ENCODE measurements at regions not wholly inside any gene's neighbourhood (a gene's known extent, or its start where the extent isn't known, plus 50 kb on each side); places are given as distances from the start of the nearest gene placed in this dataset.

GRCh38 chr6:128713461-128713860 lies 169.5 kb upstream of the LAMA2 start:
- TF ChIP-seq, protein P1, sequence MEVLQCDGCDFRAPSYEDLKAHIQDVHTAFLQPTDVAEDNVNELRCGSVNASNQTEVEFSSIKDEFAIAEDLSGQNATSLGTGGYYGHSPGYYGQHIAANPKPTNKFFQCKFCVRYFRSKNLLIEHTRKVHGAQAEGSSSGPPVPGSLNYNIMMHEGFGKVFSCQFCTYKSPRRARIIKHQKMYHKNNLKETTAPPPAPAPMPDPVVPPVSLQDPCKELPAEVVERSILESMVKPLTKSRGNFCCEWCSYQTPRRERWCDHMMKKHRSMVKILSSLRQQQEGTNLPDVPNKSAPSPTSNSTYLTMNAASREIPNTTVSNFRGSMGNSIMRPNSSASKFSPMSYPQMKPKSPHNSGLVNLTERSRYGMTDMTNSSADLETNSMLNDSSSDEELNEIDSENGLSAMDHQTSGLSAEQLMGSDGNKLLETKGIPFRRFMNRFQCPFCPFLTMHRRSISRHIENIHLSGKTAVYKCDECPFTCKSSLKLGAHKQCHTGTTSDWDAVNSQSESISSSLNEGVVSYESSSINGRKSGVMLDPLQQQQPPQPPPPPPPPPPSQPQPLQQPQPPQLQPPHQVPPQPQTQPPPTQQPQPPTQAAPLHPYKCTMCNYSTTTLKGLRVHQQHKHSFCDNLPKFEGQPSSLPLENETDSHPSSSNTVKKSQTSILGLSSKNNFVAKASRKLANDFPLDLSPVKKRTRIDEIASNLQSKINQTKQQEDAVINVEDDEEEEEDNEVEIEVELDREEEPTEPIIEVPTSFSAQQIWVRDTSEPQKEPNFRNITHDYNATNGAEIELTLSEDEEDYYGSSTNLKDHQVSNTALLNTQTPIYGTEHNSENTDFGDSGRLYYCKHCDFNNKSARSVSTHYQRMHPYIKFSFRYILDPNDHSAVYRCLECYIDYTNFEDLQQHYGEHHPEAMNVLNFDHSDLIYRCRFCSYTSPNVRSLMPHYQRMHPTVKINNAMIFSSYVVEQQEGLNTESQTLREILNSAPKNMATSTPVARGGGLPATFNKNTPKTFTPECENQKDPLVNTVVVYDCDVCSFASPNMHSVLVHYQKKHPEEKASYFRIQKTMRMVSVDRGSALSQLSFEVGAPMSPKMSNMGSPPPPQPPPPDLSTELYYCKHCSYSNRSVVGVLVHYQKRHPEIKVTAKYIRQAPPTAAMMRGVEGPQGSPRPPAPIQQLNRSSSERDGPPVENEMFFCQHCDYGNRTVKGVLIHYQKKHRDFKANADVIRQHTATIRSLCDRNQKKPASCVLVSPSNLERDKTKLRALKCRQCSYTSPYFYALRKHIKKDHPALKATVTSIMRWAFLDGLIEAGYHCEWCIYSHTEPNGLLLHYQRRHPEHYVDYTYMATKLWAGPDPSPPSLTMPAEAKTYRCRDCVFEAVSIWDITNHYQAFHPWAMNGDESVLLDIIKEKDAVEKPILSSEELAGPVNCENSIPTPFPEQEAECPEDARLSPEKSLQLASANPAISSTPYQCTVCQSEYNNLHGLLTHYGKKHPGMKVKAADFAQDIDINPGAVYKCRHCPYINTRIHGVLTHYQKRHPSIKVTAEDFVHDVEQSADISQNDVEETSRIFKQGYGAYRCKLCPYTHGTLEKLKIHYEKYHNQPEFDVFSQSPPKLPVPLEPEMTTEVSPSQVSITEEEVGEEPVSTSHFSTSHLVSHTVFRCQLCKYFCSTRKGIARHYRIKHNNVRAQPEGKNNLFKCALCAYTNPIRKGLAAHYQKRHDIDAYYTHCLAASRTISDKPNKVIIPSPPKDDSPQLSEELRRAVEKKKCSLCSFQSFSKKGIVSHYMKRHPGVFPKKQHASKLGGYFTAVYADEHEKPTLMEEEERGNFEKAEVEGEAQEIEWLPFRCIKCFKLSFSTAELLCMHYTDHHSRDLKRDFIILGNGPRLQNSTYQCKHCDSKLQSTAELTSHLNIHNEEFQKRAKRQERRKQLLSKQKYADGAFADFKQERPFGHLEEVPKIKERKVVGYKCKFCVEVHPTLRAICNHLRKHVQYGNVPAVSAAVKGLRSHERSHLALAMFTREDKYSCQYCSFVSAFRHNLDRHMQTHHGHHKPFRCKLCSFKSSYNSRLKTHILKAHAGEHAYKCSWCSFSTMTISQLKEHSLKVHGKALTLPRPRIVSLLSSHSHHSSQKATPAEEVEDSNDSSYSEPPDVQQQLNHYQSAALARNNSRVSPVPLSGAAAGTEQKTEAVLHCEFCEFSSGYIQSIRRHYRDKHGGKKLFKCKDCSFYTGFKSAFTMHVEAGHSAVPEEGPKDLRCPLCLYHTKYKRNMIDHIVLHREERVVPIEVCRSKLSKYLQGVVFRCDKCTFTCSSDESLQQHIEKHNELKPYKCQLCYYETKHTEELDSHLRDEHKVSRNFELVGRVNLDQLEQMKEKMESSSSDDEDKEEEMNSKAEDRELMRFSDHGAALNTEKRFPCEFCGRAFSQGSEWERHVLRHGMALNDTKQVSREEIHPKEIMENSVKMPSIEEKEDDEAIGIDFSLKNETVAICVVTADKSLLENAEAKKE (CRISPR knock-in tag; IDR thresholded peaks at IDR 0.05): no peak
- TF ChIP-seq, protein P2, sequence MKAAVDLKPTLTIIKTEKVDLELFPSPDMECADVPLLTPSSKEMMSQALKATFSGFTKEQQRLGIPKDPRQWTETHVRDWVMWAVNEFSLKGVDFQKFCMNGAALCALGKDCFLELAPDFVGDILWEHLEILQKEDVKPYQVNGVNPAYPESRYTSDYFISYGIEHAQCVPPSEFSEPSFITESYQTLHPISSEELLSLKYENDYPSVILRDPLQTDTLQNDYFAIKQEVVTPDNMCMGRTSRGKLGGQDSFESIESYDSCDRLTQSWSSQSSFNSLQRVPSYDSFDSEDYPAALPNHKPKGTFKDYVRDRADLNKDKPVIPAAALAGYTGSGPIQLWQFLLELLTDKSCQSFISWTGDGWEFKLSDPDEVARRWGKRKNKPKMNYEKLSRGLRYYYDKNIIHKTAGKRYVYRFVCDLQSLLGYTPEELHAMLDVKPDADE (IDR thresholded peaks at IDR 0.05): no peak
- no peak for TF ChIP-seq NANOG (IDR thresholded peaks at IDR 0.05; ENCODE audit: borderline replicate concordance)
- no peak for TF ChIP-seq EZH2 (IDR thresholded peaks at IDR 0.05; ENCODE audit: low read depth, unreplicated experiment)
- no peak for TF ChIP-seq POLR2AphosphoS5 (IDR thresholded peaks at IDR 0.05; ENCODE audit: low read depth)
- TF ChIP-seq ZNF331 (CRISPR knock-in tag; IDR thresholded peaks at IDR 0.05; ENCODE audit: low read depth): no peak
- TF ChIP-seq, protein P3, sequence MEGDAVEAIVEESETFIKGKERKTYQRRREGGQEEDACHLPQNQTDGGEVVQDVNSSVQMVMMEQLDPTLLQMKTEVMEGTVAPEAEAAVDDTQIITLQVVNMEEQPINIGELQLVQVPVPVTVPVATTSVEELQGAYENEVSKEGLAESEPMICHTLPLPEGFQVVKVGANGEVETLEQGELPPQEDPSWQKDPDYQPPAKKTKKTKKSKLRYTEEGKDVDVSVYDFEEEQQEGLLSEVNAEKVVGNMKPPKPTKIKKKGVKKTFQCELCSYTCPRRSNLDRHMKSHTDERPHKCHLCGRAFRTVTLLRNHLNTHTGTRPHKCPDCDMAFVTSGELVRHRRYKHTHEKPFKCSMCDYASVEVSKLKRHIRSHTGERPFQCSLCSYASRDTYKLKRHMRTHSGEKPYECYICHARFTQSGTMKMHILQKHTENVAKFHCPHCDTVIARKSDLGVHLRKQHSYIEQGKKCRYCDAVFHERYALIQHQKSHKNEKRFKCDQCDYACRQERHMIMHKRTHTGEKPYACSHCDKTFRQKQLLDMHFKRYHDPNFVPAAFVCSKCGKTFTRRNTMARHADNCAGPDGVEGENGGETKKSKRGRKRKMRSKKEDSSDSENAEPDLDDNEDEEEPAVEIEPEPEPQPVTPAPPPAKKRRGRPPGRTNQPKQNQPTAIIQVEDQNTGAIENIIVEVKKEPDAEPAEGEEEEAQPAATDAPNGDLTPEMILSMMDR (conservative IDR thresholded peaks at IDR 0.05; ENCODE audit: low read depth in 2 of 2): no peak
- TF ChIP-seq JUNB (IDR thresholded peaks at IDR 0.05; ENCODE audit: unreplicated experiment): no peak
- no peak for TF ChIP-seq ZNF114 (CRISPR knock-in tag; IDR thresholded peaks at IDR 0.05)
- TF ChIP-seq, protein P4, sequence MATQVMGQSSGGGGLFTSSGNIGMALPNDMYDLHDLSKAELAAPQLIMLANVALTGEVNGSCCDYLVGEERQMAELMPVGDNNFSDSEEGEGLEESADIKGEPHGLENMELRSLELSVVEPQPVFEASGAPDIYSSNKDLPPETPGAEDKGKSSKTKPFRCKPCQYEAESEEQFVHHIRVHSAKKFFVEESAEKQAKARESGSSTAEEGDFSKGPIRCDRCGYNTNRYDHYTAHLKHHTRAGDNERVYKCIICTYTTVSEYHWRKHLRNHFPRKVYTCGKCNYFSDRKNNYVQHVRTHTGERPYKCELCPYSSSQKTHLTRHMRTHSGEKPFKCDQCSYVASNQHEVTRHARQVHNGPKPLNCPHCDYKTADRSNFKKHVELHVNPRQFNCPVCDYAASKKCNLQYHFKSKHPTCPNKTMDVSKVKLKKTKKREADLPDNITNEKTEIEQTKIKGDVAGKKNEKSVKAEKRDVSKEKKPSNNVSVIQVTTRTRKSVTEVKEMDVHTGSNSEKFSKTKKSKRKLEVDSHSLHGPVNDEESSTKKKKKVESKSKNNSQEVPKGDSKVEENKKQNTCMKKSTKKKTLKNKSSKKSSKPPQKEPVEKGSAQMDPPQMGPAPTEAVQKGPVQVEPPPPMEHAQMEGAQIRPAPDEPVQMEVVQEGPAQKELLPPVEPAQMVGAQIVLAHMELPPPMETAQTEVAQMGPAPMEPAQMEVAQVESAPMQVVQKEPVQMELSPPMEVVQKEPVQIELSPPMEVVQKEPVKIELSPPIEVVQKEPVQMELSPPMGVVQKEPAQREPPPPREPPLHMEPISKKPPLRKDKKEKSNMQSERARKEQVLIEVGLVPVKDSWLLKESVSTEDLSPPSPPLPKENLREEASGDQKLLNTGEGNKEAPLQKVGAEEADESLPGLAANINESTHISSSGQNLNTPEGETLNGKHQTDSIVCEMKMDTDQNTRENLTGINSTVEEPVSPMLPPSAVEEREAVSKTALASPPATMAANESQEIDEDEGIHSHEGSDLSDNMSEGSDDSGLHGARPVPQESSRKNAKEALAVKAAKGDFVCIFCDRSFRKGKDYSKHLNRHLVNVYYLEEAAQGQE (IDR thresholded peaks at IDR 0.05; ENCODE audit: unreplicated experiment): no peak
- TF ChIP-seq STAT1 (IDR thresholded peaks at IDR 0.05; ENCODE audit: unreplicated experiment): no peak
- TF ChIP-seq EZH2phosphoT487 (IDR thresholded peaks at IDR 0.05; ENCODE audit: unreplicated experiment): no peak
- no peak for TF ChIP-seq CREB1 (CRISPR knock-in tag; IDR thresholded peaks at IDR 0.05; ENCODE audit: low read depth)
- no peaks in the 10 kb centered on the region for H3K9me3 Mint-ChIP-seq
- H3K9me2 ChIP-seq (ENCODE audit: insufficient read depth): no peaks in the 10 kb centered on the region
- no peak overlapping the region for H3K4me3 Mint-ChIP-seq
- H2AFZ ChIP-seq: no peak overlapping the region
- H3K79me2 ChIP-seq (replicated peaks; ENCODE audit: insufficient read depth): no peaks in the 10 kb centered on the region
- ATAC-seq (no peak), DNase-seq (ENCODE audit: low spot score) (no peak)
- no peaks in the 10 kb centered on the region for H3K36me3 Mint-ChIP-seq (ENCODE audit: low read depth)
- H3K4me1 Mint-ChIP-seq: peaks cover 6% of the 10 kb centered on the region
- H3K27ac ChIP-seq (ENCODE audit: low read depth): no peak overlapping the region
- H3K36me3 ChIP-seq (ENCODE audit: insufficient read depth): no peaks in the 10 kb centered on the region
- H3K4me3 ChIP-seq: no peak overlapping the region
- H3K27me3 ChIP-seq (ENCODE audit: insufficient read depth): no peaks in the 10 kb centered on the region
- no peaks in the 10 kb centered on the region for H3F3A ChIP-seq (replicated peaks; ENCODE audit: low read depth)
- H3K27ac Mint-ChIP-seq: no peak overlapping the region
- H3K4me2 ChIP-seq: no peak overlapping the region
- no peaks in the 10 kb centered on the region for H3K4me1 ChIP-seq (ENCODE audit: insufficient read depth)
- H4K20me1 ChIP-seq (replicated peaks; ENCODE audit: insufficient read depth): no peaks in the 10 kb centered on the region
- no peaks in the 10 kb centered on the region for H3K27me3 Mint-ChIP-seq (ENCODE audit: insufficient read depth, low read depth, poor library complexity)

Measured in GM23338 (cell line).